HFFc6 (cell line): ENCODE measurements at regions not wholly inside any gene's neighbourhood (a gene's known extent, or its start where the extent isn't known, plus 50 kb on each side); places are given as distances from the start of the nearest gene placed in this dataset.

Experiments
- DNase-seq: peaks from one replicate; pipeline ENCODE4 v3.0.0-alpha.2; 2018
- H3K27ac Mint-ChIP-seq: 2 replicates; pipeline ENCODE4 v1.8.0; 2020; ENCODE audit warnings: mild to moderate bottlenecking, mixed read lengths
- H3K27me3 Mint-ChIP-seq: 2 replicates; pipeline ENCODE4 v1.8.0; 2021; ENCODE audit warnings: mild to moderate bottlenecking, moderate library complexity, mixed read lengths; ENCODE audit not compliant: insufficient read depth
- H3K36me3 Mint-ChIP-seq: 2 replicates; pipeline ENCODE4 v1.8.0; 2021; ENCODE audit warnings: low read depth, mixed read lengths
- H3K4me1 Mint-ChIP-seq: 2 replicates; pipeline ENCODE4 v1.8.0; 2020; ENCODE audit warnings: low read depth, mixed read lengths
- H3K4me3 Mint-ChIP-seq: 2 replicates; pipeline ENCODE4 v1.8.0; 2020; ENCODE audit warnings: mild to moderate bottlenecking, moderate library complexity, mixed read lengths
- H3K9me3 Mint-ChIP-seq: 2 replicates; pipeline ENCODE4 v1.8.0; 2020; ENCODE audit warnings: mild to moderate bottlenecking, mixed read lengths
- CTCF ChIP-seq: fragments of 200-600 bp; sonication (generic); IDR thresholded peaks from 2 replicates; pipeline ENCODE4 v1.5.0; 2021; ENCODE audit warnings: antibody characterized with exemption, mild to moderate bottlenecking

DNA sequence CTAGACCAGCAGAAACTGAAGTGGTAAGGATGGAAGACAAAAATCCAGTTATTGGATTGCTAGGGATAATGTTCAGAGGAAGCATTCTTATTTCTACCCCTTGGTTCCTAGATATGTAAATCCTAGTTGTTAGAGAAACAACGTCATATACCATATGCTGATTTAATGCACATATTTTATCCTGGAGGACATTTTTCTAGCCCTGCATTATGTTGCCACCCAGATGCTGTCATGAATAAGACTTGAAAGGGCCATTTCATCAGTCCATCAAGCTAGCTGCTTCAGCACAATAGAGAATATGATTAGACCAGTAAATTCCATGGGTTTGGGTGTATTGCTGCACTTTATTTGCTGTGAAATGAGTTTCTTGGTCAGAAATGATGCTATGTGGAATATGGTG, 1736.4 kb downstream of the MAT2B start:
- no peak for DNase-seq
- no peak overlapping the region for H3K4me3 Mint-ChIP-seq
- no peaks in the 10 kb centered on the region; the same call in 1 of the 2 replicates for H3K27me3 Mint-ChIP-seq
- TF ChIP-seq CTCF: no peak
- peaks cover 42% of the 10 kb centered on the region for H3K9me3 Mint-ChIP-seq
- no peaks in the 10 kb centered on the region for H3K36me3 Mint-ChIP-seq
- no peaks in the 10 kb centered on the region for H3K4me1 Mint-ChIP-seq
- H3K27ac Mint-ChIP-seq: no peak overlapping the region

DNA sequence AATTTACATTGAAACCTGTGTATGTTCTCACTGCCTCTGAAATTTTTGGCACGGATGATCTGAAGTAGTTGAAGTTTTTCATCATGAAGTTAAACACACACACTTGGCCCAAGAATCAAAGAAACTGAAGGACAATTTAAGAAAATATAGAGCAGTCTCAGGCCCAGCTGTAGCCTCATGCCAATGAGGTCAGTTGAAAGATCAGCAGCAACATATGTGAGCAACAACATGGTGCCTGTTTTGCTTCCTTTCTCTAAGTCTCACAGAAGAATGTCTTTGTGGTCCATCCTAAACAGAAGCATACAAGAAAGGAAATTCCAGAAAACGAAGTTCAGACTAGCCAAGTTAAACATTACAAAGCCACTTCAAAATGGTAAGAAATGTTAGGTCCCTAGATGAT, 1737.2 kb downstream of the MAT2B start:
- Mint-ChIP-seq H3K27ac (no peak overlapping the region), H3K9me3 (peaks cover 46% of the 10 kb centered on the region), H3K36me3 (no peaks in the 10 kb centered on the region), H3K4me3 (no peak overlapping the region), H3K27me3 (no peaks in the 10 kb centered on the region; the same call in 1 of the 2 replicates), H3K4me1 (no peaks in the 10 kb centered on the region)
- no peak for DNase-seq
- TF ChIP-seq CTCF: no peak

DNA sequence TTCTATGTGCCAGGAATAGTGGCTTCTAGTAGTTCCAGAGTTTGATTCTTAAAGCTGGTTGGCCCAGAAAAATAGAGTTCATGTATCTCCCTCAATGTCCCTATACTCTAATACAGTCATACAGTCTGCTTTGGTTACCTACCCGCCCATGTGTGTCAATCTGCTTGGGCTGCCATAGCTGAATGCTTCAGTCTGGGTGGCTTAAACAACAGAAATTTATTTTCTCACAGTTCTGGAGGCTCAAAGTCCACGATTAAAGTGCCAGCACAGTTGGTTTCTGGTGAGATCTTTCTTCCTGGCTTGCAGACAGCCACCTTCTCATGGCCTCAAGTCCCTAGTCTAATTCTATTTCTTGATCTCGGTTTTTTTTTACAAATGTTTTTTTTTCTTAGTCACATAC, 1739.0 kb downstream of the MAT2B start:
- TF ChIP-seq CTCF: no peak
- H3K27me3 Mint-ChIP-seq: no peaks in the 10 kb centered on the region; the same call in 1 of the 2 replicates
- H3K36me3 Mint-ChIP-seq: no peaks in the 10 kb centered on the region

DNA sequence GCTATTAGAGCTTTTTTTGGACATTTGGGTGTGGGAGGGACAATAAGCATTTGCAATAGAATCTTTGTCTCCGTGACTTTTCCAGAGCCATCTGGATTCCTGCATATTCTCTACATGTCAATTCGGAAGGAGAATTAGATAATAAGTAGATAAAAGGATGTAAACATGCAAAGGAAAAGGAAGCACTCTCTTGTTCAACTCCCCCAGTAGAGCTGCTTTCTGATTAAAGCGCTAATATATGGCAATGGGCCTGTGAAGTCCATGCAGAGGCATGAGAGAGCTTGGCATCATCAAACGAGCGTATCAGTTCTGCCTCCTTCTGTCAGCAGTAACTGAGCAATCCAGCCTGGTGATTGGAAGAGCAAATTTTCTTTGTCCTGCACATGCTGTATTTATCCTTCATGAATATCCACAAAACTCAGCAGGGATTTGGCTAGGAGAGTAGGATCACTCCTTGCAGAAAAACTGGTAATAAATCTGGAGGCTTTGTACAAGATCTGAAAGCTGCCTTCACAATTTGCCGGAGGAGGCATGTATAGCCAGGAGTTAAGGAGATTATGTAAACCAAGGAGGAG, 1752.9 kb downstream of the MAT2B start:
- Mint-ChIP-seq H3K27ac (no peak overlapping the region), H3K4me1 (no peaks in the 10 kb centered on the region), H3K27me3 (peaks cover 2% of the 10 kb centered on the region), H3K4me3 (no peak overlapping the region), H3K36me3 (no peaks in the 10 kb centered on the region), H3K9me3 (peaks cover 38% of the 10 kb centered on the region)
- TF ChIP-seq CTCF: no peak
- DNase-seq: no peak

More for the DNA sequence above, 1739.0 kb downstream of the MAT2B start:
- no peaks in the 10 kb centered on the region for H3K4me1 Mint-ChIP-seq
- no peak overlapping the region for H3K4me3 Mint-ChIP-seq
- no peak for DNase-seq
- peaks cover 43% of the 10 kb centered on the region for H3K9me3 Mint-ChIP-seq
- no peak overlapping the region for H3K27ac Mint-ChIP-seq

DNA sequence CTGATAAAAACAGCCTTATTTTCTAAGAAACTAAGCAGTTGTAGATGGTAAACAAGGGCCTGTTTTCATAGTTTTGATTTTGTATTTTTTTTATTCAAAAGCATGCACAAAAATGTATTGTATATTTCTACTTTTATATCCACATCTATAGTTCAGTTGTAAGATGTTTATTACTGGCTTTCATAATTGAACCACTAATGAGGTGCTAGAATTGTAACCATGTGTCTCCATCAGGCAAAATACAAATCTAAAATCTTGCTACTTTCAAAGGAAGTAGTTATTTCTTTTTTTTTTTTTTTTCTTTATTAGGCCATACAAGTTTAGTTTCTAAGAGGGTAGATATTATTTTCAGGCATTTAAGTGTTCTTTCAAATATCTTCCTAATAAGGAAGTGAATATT, 1755.0 kb downstream of the MAT2B start:
- H3K36me3 Mint-ChIP-seq: no peaks in the 10 kb centered on the region
- DNase-seq: no peak
- TF ChIP-seq CTCF: no peak
- H3K27ac Mint-ChIP-seq: no peak overlapping the region
- peaks cover 34% of the 10 kb centered on the region for H3K9me3 Mint-ChIP-seq
- H3K4me3 Mint-ChIP-seq: no peak overlapping the region
- peaks cover 2% of the 10 kb centered on the region for H3K27me3 Mint-ChIP-seq
- H3K4me1 Mint-ChIP-seq: no peaks in the 10 kb centered on the region

GRCh38 chr5:165263536-165263935, 1758.1 kb downstream of the MAT2B start:
- no peaks in the 10 kb centered on the region for H3K4me1 Mint-ChIP-seq
- no peak overlapping the region for H3K4me3 Mint-ChIP-seq
- no peak for DNase-seq
- TF ChIP-seq CTCF: no peak
- peaks cover 2% of the 10 kb centered on the region for H3K27me3 Mint-ChIP-seq
- H3K36me3 Mint-ChIP-seq: no peaks in the 10 kb centered on the region
- H3K9me3 Mint-ChIP-seq: peaks cover 34% of the 10 kb centered on the region
- H3K27ac Mint-ChIP-seq: no peak overlapping the region
